22Rv1 (cell line): ENCODE measurements at regions not wholly inside any gene's neighbourhood (a gene's known extent, or its start where the extent isn't known, plus 50 kb on each side); places are given as distances from the start of the nearest gene placed in this dataset.

ENCODE experiments used
- CTCF ChIP-seq: fragments of 450-650 bp; IDR thresholded peaks from 2 replicates; pipeline ENCODE4 v1.5.1; 2017; ENCODE audit warnings: mild to moderate bottlenecking
- ZFX ChIP-seq: fragments of 450-650 bp; IDR thresholded peaks from 2 replicates; pipeline ENCODE4 v1.6.1; 2017; ENCODE audit warnings: antibody characterized with exemption, borderline replicate concordance

DNA sequence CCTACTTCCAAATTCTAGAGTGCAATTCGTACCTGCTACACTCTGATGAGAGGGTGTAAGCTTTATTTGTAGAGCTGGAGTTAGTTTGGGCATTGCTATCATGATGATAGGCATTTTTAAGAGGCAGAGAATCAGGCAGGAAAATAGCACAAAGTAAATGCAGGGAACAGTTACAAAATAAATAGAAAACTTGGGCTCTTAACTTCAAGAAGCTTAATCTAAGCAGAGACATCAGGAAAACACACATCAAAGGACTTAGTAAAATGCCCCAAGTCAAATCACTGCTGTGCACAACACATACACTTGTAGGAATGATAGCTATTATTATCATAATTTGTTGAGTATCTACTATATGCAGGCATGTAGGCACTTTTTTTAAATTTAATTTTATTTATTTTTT, 381.2 kb downstream of the CD83 start:
- TF ChIP-seq CTCF, result no peak
- TF ChIP-seq ZFX, result no peak
